ENCODE measurements at regions not wholly inside any gene's neighbourhood (a gene's known extent, or its start where the extent isn't known, plus 50 kb on each side); places are given as distances from the start of the nearest gene placed in this dataset.

DNA sequence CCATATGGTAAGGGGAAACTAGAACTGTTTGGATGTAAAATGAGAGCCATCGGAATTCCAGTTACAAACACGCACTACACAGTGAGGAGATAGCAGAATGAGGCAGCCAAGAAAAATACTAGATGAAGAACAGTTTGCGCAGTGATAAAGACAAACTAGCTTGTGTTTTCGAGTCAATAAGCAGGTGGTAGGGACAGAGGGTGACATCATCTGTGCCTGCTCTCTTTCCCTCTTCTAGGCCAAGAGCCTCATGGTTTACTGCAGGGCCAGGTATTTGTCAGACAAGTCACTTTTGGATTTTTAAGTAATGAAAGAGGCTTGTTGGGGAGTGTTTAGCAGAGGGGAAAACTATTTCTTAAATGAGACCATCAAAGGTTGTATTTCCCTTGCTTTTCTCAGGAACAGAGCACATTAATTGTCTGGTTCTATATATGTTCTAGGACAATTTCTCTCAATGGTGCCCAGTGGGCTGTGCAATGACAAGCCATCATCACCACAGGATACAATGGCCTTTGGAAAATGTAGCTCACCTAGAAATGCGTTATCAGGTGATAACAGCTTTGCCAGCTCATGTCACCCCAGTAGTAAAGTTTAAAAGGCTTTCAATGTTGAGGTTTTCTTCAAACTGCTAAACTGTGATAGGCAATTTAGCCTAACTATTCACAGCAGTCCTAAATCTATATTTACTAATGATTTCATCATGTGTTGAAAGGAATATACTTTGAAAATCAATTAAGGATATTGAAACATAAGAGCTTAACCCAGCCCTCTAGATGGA is 1210.3 kb upstream of the ZEB2 start:
- 75 to 82% (median 82%) methylated on average over 5 of the region's 5 CpGs for WGBS, 3 donors
- TF ChIP-seq, protein P1, sequence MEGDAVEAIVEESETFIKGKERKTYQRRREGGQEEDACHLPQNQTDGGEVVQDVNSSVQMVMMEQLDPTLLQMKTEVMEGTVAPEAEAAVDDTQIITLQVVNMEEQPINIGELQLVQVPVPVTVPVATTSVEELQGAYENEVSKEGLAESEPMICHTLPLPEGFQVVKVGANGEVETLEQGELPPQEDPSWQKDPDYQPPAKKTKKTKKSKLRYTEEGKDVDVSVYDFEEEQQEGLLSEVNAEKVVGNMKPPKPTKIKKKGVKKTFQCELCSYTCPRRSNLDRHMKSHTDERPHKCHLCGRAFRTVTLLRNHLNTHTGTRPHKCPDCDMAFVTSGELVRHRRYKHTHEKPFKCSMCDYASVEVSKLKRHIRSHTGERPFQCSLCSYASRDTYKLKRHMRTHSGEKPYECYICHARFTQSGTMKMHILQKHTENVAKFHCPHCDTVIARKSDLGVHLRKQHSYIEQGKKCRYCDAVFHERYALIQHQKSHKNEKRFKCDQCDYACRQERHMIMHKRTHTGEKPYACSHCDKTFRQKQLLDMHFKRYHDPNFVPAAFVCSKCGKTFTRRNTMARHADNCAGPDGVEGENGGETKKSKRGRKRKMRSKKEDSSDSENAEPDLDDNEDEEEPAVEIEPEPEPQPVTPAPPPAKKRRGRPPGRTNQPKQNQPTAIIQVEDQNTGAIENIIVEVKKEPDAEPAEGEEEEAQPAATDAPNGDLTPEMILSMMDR (IDR thresholded peaks at IDR 0.05), result no peak
- TF ChIP-seq POLR2A (IDR thresholded peaks at IDR 0.05) (no peak), EP300 (IDR thresholded peaks at IDR 0.05) (no peak)

DNA sequence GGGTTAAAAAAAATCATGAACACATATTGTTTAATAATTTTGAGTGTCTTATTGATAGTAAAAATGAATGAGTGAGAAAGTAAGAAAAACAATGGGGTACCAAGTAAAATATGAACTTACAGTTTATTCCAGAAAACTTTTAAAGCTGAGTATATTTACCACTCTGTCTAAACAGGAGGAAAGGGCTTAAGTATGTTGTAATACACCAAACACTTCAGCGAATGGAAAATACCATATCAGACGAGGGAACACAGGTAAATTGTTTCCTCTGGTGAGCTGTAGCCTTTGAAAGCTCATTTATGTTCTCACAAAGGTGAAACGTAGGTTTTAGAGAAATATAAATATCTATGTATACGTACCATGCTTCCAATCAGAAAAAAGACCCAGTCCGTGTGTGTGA is 1209.6 kb upstream of the ZEB2 start:
- no peak for DNase-seq
- Histone ChIP-seq H3K9me3 (no peaks in the 10 kb centered on the region), H3K27me3 (no peaks in the 10 kb centered on the region), H3K4me1 (ENCODE audit: insufficient read depth) (no peaks in the 10 kb centered on the region), H3K27ac (no peak overlapping the region), H3K4me3 (no peak overlapping the region), H3K36me3 (no peaks in the 10 kb centered on the region)
- TF ChIP-seq, protein P1 (IDR thresholded peaks at IDR 0.05), result no peak
- no peak for TF ChIP-seq POLR2A (IDR thresholded peaks at IDR 0.05)
- no peak for TF ChIP-seq EP300 (IDR thresholded peaks at IDR 0.05)
- 87 to 89% (median 88%) methylated on average over 5 of the region's 5 CpGs for WGBS, 3 donors
- intact Hi-C loops (cut with DNase I), result no loop called here

More for the DNA sequence above, 1210.3 kb upstream of the ZEB2 start:
- intact Hi-C loops (cut with DNase I), result no loop called here
- Histone ChIP-seq H3K9me3 (no peaks in the 10 kb centered on the region), H3K4me1 (ENCODE audit: insufficient read depth) (no peaks in the 10 kb centered on the region), H3K36me3 (no peaks in the 10 kb centered on the region), H3K4me3 (no peak overlapping the region), H3K27ac (no peak overlapping the region), H3K27me3 (no peaks in the 10 kb centered on the region)
- no peak for DNase-seq

DNA sequence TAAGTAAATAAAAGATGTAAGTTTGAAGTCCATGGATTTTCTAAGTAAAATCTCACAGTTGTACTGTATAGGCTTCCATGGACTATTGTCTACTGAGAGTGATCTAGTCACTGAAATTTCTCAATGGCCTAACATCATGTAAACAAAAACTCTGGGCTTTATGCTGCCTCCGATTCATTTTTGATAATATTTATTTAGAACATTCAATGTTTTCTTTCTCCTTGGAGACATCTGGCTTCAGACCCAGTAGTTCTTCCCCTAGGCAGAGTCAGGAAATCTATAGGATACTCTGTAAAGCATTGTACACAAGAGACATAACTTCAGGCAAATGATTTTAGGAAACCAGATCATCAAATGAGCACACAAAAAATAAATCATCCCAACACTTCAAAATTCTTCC is 1208.6 kb upstream of the ZEB2 start:
- H3K27ac ChIP-seq, result no peak overlapping the region
- no peaks in the 10 kb centered on the region for H3K9me3 ChIP-seq
- no peak for DNase-seq
- WGBS, 3 donors, result 15 to 47% (median 29%) methylated on average over 1 of the region's 1 CpG
- H3K4me1 ChIP-seq (ENCODE audit: insufficient read depth), result no peaks in the 10 kb centered on the region
- no peak overlapping the region for H3K4me3 ChIP-seq
- intact Hi-C loops (cut with DNase I), result no loop called here
- TF ChIP-seq, protein P1 (IDR thresholded peaks at IDR 0.05), result no peak
- TF ChIP-seq EP300 (IDR thresholded peaks at IDR 0.05), result no peak
- no peak for TF ChIP-seq POLR2A (IDR thresholded peaks at IDR 0.05)
- H3K36me3 ChIP-seq, result no peaks in the 10 kb centered on the region
- no peaks in the 10 kb centered on the region for H3K27me3 ChIP-seq

DNA sequence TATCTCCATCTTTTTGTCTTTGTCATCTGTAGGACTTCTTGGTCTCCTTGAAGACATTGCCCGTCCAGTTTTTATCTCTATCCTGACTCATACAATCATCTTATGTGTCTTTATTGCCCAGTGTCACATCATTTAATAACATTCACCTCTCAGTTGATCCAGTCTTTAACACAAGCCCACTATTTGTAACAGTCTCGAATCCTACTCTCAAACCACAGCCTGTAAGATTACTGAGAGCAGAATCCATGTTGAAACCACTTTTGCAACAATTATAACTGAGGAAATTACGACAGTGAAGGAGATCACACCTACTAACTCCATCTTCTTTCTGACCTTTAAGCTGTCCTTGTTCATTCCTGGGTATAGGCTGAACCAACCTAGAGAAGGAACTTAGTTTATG is 1206.0 kb upstream of the ZEB2 start:
- Histone ChIP-seq H3K9me3 (no peaks in the 10 kb centered on the region), H3K4me3 (no peak overlapping the region), H3K27me3 (no peaks in the 10 kb centered on the region), H3K27ac (no peak overlapping the region), H3K4me1 (ENCODE audit: insufficient read depth) (no peaks in the 10 kb centered on the region), H3K36me3 (no peaks in the 10 kb centered on the region)
- no peak for DNase-seq
- TF ChIP-seq EP300 (IDR thresholded peaks at IDR 0.05), result no peak
- TF ChIP-seq POLR2A (IDR thresholded peaks at IDR 0.05), result no peak
- TF ChIP-seq, protein P1 (IDR thresholded peaks at IDR 0.05), result no peak
- intact Hi-C loops (cut with DNase I), result no loop called here
- 92 to 96% (median 95%) methylated on average over 3 of the region's 3 CpGs for WGBS, 3 donors
